Astrocyte (in vitro differentiated cells and primary cell): ENCODE measurements at regions not wholly inside any gene's neighbourhood (a gene's known extent, or its start where the extent isn't known, plus 50 kb on each side); places are given as distances from the start of the nearest gene placed in this dataset.

Experiments used
- DNase-seq: peaks from one replicate; pipeline ENCODE4 v3.0.0-alpha.2; 2010; ENCODE audit warnings: low read depth
- FAIRE-seq: peaks from 2 replicates; lab custom pipeline; 2011; peaks lifted over from hg19 to GRCh38; lab: Jason Lieb, UNC
- H2AFZ ChIP-seq: 2 replicates; pipeline ENCODE4 v1.6.0; 2012; ENCODE audit warnings: low read depth, low read length, inconsistent platforms
- H3K27ac ChIP-seq: 2 replicates; pipeline ENCODE4 v1.5.1; 2011; ENCODE audit warnings: low read depth, low read length, inconsistent platforms
- H3K27me3 ChIP-seq: 2 replicates; pipeline ENCODE4 v1.6.0; 2011; ENCODE audit warnings: low read length, inconsistent platforms; ENCODE audit not compliant: insufficient read depth
- H3K36me3 ChIP-seq: 2 replicates; pipeline ENCODE4 v1.5.1; 2011; ENCODE audit warnings: low read length, inconsistent platforms; ENCODE audit not compliant: insufficient read depth
- H3K4me1 ChIP-seq: 2 replicates; pipeline ENCODE4 v1.5.1; 2011; ENCODE audit warnings: low read length, inconsistent platforms; ENCODE audit not compliant: insufficient read depth
- H3K4me2 ChIP-seq: 2 replicates; pipeline ENCODE4 v1.6.0; 2012; ENCODE audit warnings: low read length, inconsistent platforms
- H3K4me3 ChIP-seq: 2 replicates; pipeline ENCODE4 v1.5.1; 2011; ENCODE audit warnings: low read depth, mild to moderate bottlenecking, low read length, inconsistent platforms; ENCODE audit not compliant: insufficient read depth
- H3K79me2 ChIP-seq: 2 replicates; pipeline ENCODE4 v1.6.0; 2012; ENCODE audit warnings: mild to moderate bottlenecking, low read length, inconsistent platforms; ENCODE audit not compliant: insufficient read depth
- H3K9ac ChIP-seq: 2 replicates; pipeline ENCODE4 v1.6.0; 2012; ENCODE audit warnings: mild to moderate bottlenecking, low read length, inconsistent platforms
- H3K9me3 ChIP-seq: 2 replicates; pipeline ENCODE4 v1.5.1; 2012; ENCODE audit warnings: low read depth, mild to moderate bottlenecking, low read length, inconsistent platforms; ENCODE audit not compliant: insufficient read depth
- H4K20me1 ChIP-seq: 2 replicates; pipeline ENCODE4 v1.6.0; 2012; ENCODE audit warnings: low read length, inconsistent platforms; ENCODE audit not compliant: insufficient read depth
- H3K27ac Mint-ChIP-seq: one replicate; pipeline ENCODE4 v1.8.0; 2021; ENCODE audit warnings: mild to moderate bottlenecking, mixed read lengths; ENCODE audit not compliant: unreplicated experiment
- H3K27me3 Mint-ChIP-seq: one replicate; pipeline ENCODE4 v1.8.0; 2021; ENCODE audit warnings: low read depth, mixed read lengths; ENCODE audit not compliant: unreplicated experiment
- H3K36me3 Mint-ChIP-seq: one replicate; pipeline ENCODE4 v1.8.0; 2021; ENCODE audit warnings: low read depth, mixed read lengths; ENCODE audit not compliant: unreplicated experiment
- H3K4me1 Mint-ChIP-seq: one replicate; pipeline ENCODE4 v1.8.0; 2021; ENCODE audit warnings: low read depth, mixed read lengths; ENCODE audit not compliant: unreplicated experiment
- H3K4me3 Mint-ChIP-seq: one replicate; pipeline ENCODE4 v1.8.0; 2021; ENCODE audit warnings: mild to moderate bottlenecking, moderate library complexity, mixed read lengths; ENCODE audit not compliant: unreplicated experiment
- H3K9me3 Mint-ChIP-seq: one replicate; pipeline ENCODE4 v1.8.0; 2021; ENCODE audit warnings: mild to moderate bottlenecking, mixed read lengths; ENCODE audit not compliant: unreplicated experiment
- CTCF ChIP-seq: IDR thresholded peaks from 2 replicates; pipeline ENCODE4 v1.5.1; 2011; ENCODE audit warnings: low read depth, mild to moderate bottlenecking, inconsistent platforms, low read length, moderate library complexity; ENCODE audit not compliant: insufficient read depth
- EZH2 ChIP-seq: IDR thresholded peaks from 2 replicates; pipeline ENCODE4 v1.6.1; 2012; ENCODE audit warnings: mild to moderate bottlenecking, low read length, inconsistent platforms; ENCODE audit not compliant: insufficient read depth

- Histone ChIP-seq H4K20me1 (no peaks in the 10 kb centered on the region), H3K27me3 (no peaks in the 10 kb centered on the region), H3K36me3 (no peaks in the 10 kb centered on the region), H3K4me2 (no peak overlapping the region), H3K79me2 (no peaks in the 10 kb centered on the region), H2AFZ (no peak overlapping the region), H3K9me3 (no peaks in the 10 kb centered on the region), H3K4me3 (no peak overlapping the region), H3K27ac (no peak overlapping the region), H3K4me1 (no peaks in the 10 kb centered on the region), H3K9ac (no peak overlapping the region)
- H3K27ac Mint-ChIP-seq = no peak overlapping the region
- no peaks in the 10 kb centered on the region for H3K4me1 Mint-ChIP-seq
- FAIRE-seq = no peak
- no peak for DNase-seq
- TF ChIP-seq EZH2 (no peak), CTCF (no peak)
- no peak overlapping the region for H3K4me3 Mint-ChIP-seq
- peaks cover 13% of the 10 kb centered on the region for H3K9me3 Mint-ChIP-seq
- no peaks in the 10 kb centered on the region for H3K27me3 Mint-ChIP-seq
- no peaks in the 10 kb centered on the region for H3K36me3 Mint-ChIP-seq
Observed at GRCh38 chr4:71625005-71625404, 158.9 kb downstream of the GC start.
